ENCODE measurements at regions not wholly inside any gene's neighbourhood (a gene's known extent, or its start where the extent isn't known, plus 50 kb on each side); places are given as distances from the start of the nearest gene placed in this dataset.

GRCh38 chr10:105727131-105727530, 1086.0 kb downstream of the SORCS3 start:
- H2AFZ ChIP-seq (ENCODE audit: low read length, unreplicated experiment) = no peak overlapping the region
- H3K4me3 ChIP-seq (ENCODE audit: low read depth, low read length) = no peak overlapping the region

DNA sequence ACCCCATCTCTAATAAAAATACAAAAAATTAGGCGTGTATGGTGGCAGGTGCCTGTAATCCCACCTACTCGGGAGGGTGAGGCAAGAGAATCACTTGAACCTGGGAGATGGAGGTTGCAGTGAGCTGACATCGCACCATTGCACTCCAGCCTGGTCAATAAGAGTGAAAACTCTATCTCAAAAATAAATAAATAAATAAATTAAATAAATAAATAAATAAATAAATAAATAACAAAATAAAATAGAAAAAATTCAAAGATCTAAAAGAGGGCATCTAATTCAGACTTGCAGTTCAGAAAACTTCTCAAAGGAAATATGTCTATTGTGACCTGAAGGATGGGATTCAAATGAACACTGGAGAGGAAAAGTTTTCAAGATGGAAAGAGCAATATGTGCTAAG, 1085.1 kb downstream of the SORCS3 start:
- Histone ChIP-seq H3K27ac (ENCODE audit: low read depth, low read length) (no peak overlapping the region), H3K79me2 (ENCODE audit: control insufficient read depth, insufficient read depth, low read length, unreplicated experiment) (no peaks in the 10 kb centered on the region), H3K36me3 (ENCODE audit: insufficient read depth, low read length) (no peaks in the 10 kb centered on the region), H3K4me3 (ENCODE audit: low read depth, low read length) (no peak overlapping the region), H3K4me1 (ENCODE audit: control insufficient read depth, insufficient read depth, low read length, unreplicated experiment) (no peaks in the 10 kb centered on the region), H2AFZ (ENCODE audit: low read length, unreplicated experiment) (no peak overlapping the region), H3K27me3 (ENCODE audit: insufficient read depth, low read length) (no peaks in the 10 kb centered on the region)

More at GRCh38 chr10:105727131-105727530, 1086.0 kb downstream of the SORCS3 start:
- no peaks in the 10 kb centered on the region for H3K27me3 ChIP-seq (ENCODE audit: insufficient read depth, low read length)
- no peaks in the 10 kb centered on the region for H3K4me1 ChIP-seq (ENCODE audit: control insufficient read depth, insufficient read depth, low read length, unreplicated experiment)
- H3K79me2 ChIP-seq (ENCODE audit: control insufficient read depth, insufficient read depth, low read length, unreplicated experiment) = no peaks in the 10 kb centered on the region
- H3K27ac ChIP-seq (ENCODE audit: low read depth, low read length) = no peak overlapping the region
- no peaks in the 10 kb centered on the region for H3K36me3 ChIP-seq (ENCODE audit: insufficient read depth, low read length)

DNA sequence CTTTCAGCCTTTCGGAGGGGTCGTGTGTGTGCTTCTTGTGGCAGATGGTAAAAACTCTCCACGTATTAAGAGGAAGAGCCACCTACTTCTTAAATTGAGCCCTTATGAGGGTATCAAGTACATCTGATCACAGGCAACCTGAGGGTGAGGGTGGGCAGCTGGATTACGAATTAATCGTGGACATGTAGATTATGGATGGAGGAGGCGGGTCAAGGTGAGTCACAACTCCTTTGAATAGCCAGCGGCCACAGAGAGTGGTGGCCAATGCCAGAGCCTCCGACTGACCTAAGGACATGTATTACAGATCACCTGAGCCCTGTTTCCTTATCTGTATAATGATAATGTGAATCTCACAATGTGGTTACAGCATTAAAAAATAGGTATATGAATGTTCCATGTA, 1083.9 kb downstream of the SORCS3 start:
- Histone ChIP-seq H2AFZ (ENCODE audit: low read length, unreplicated experiment) (no peak overlapping the region), H3K79me2 (ENCODE audit: control insufficient read depth, insufficient read depth, low read length, unreplicated experiment) (no peaks in the 10 kb centered on the region), H3K4me1 (ENCODE audit: control insufficient read depth, insufficient read depth, low read length, unreplicated experiment) (no peaks in the 10 kb centered on the region), H3K27me3 (ENCODE audit: insufficient read depth, low read length) (no peaks in the 10 kb centered on the region), H3K4me3 (ENCODE audit: low read depth, low read length) (no peak overlapping the region), H3K36me3 (ENCODE audit: insufficient read depth, low read length) (no peaks in the 10 kb centered on the region), H3K27ac (ENCODE audit: low read depth, low read length) (no peak overlapping the region)

- no peaks in the 10 kb centered on the region for H3K4me1 ChIP-seq (ENCODE audit: control insufficient read depth, insufficient read depth, low read length, unreplicated experiment)
- no peaks in the 10 kb centered on the region for H3K79me2 ChIP-seq (ENCODE audit: control insufficient read depth, insufficient read depth, low read length, unreplicated experiment)
- H3K4me3 ChIP-seq (ENCODE audit: low read depth, low read length) = no peak overlapping the region
- no peak overlapping the region for H3K27ac ChIP-seq (ENCODE audit: low read depth, low read length)
- H2AFZ ChIP-seq (ENCODE audit: low read length, unreplicated experiment) = no peak overlapping the region
- no peaks in the 10 kb centered on the region for H3K36me3 ChIP-seq (ENCODE audit: insufficient read depth, low read length)
- H3K27me3 ChIP-seq (ENCODE audit: insufficient read depth, low read length) = no peaks in the 10 kb centered on the region
These were observed 1077.3 kb downstream of the SORCS3 start for GRCh38 chr10:105718207-105718995.

- Histone ChIP-seq H3K4me3 (ENCODE audit: low read depth, low read length) (no peak overlapping the region), H3K79me2 (ENCODE audit: control insufficient read depth, insufficient read depth, low read length, unreplicated experiment) (no peaks in the 10 kb centered on the region), H3K27ac (ENCODE audit: low read depth, low read length) (no peak overlapping the region), H3K36me3 (ENCODE audit: insufficient read depth, low read length) (no peaks in the 10 kb centered on the region), H3K4me1 (ENCODE audit: control insufficient read depth, insufficient read depth, low read length, unreplicated experiment) (no peaks in the 10 kb centered on the region), H3K27me3 (ENCODE audit: insufficient read depth, low read length) (no peaks in the 10 kb centered on the region), H2AFZ (ENCODE audit: low read length, unreplicated experiment) (no peak overlapping the region)
These were observed 1073.6 kb downstream of the SORCS3 start for GRCh38 chr10:105714728-105715127.

DNA sequence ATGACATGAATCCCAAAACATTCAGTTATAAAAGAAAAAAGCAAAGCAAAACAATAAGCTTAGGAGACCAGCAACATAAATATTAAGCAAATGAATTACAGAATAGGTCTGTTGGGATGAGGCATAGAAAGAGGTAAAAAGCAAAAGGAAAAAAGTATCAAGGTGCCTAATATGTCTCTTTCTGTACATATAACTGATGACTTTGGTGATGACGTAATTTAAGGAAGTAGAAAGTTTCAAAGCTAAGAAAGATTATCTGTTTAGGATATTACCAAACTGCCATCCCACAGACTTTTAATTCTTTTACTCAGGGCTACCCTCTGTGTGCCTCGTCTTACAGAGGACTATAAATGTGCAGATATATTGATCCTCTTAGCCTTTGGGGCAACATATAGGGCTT, 1066.5 kb downstream of the SORCS3 start:
- no peaks in the 10 kb centered on the region for H3K36me3 ChIP-seq (ENCODE audit: insufficient read depth, low read length)

DNA sequence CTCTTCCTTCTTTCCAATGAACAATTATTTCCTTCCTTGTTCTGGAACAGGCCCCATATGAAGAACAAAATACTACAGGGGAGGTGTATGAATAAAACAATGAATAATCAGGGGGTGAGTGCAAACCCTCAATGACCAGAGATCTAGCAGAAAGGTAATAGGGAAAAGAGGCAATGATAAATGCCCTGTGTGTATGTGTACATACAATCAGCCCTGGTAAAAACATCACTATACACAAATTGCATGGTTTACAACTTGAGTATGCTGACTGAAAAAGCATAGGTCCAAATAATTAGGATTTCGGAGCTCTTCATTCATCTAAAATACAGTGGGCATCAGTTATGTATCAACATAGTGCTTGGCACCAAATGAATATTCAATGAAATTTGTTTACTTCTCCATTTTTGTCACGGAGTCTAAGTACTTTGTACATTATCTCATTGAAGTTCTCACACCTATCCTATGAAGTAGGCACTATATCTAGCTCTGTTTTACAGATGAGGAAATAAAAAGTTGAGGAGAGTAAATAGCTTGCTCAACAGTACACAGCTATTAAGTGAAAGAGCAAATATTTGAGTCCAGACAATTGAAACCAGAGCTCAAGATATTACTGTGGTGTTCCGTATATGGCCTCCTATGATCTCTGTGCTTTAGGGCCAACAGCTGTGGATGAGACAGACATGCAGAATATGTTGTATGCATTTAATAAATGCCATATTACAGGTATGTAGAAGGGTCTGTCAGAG, 1065.4 kb downstream of the SORCS3 start:
- Histone ChIP-seq H3K79me2 (ENCODE audit: control insufficient read depth, insufficient read depth, low read length, unreplicated experiment) (no peaks in the 10 kb centered on the region), H2AFZ (ENCODE audit: low read length, unreplicated experiment) (no peak overlapping the region), H3K27ac (ENCODE audit: low read depth, low read length) (no peak overlapping the region), H3K27me3 (ENCODE audit: insufficient read depth, low read length) (no peaks in the 10 kb centered on the region), H3K4me3 (ENCODE audit: low read depth, low read length) (no peak overlapping the region), H3K4me1 (ENCODE audit: control insufficient read depth, insufficient read depth, low read length, unreplicated experiment) (no peaks in the 10 kb centered on the region), H3K36me3 (ENCODE audit: insufficient read depth, low read length) (no peaks in the 10 kb centered on the region)

More for the DNA sequence above, 1066.5 kb downstream of the SORCS3 start:
- Histone ChIP-seq H3K27me3 (ENCODE audit: insufficient read depth, low read length) (no peaks in the 10 kb centered on the region), H3K79me2 (ENCODE audit: control insufficient read depth, insufficient read depth, low read length, unreplicated experiment) (no peaks in the 10 kb centered on the region), H3K4me3 (ENCODE audit: low read depth, low read length) (no peak overlapping the region), H3K27ac (ENCODE audit: low read depth, low read length) (no peak overlapping the region), H2AFZ (ENCODE audit: low read length, unreplicated experiment) (no peak overlapping the region), H3K4me1 (ENCODE audit: control insufficient read depth, insufficient read depth, low read length, unreplicated experiment) (no peaks in the 10 kb centered on the region)

GRCh38 chr10:105702211-105702610, 1061.1 kb downstream of the SORCS3 start:
- no peaks in the 10 kb centered on the region for H3K79me2 ChIP-seq (ENCODE audit: control insufficient read depth, insufficient read depth, low read length, unreplicated experiment)
- no peaks in the 10 kb centered on the region for H3K36me3 ChIP-seq (ENCODE audit: insufficient read depth, low read length)
- H3K4me1 ChIP-seq (ENCODE audit: control insufficient read depth, insufficient read depth, low read length, unreplicated experiment) = no peaks in the 10 kb centered on the region
- H2AFZ ChIP-seq (ENCODE audit: low read length, unreplicated experiment) = no peak overlapping the region
- H3K4me3 ChIP-seq (ENCODE audit: low read depth, low read length) = no peak overlapping the region
- no peaks in the 10 kb centered on the region for H3K27me3 ChIP-seq (ENCODE audit: insufficient read depth, low read length)
- no peak overlapping the region for H3K27ac ChIP-seq (ENCODE audit: low read depth, low read length)

DNA sequence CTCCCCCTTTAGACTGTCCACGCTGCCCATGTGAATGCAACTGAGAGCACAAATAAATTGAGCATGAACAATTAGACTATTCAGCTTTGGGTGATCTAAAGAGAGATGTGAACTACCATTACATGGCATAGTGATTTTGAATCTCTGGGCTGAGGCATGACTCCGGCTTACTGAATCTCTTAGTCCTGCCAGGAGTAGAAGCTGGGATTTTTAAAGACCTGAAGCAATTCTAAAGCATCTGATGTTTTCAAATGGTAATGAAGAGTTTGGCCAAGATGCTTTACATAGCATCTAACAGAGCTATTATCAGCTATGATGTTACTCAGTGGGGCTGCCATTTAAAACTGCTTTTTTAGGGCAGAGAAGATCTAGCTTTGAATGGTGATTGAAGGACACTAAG, 1059.1 kb downstream of the SORCS3 start:
- Histone ChIP-seq H3K79me2 (ENCODE audit: control insufficient read depth, insufficient read depth, low read length, unreplicated experiment) (no peaks in the 10 kb centered on the region), H3K27me3 (ENCODE audit: insufficient read depth, low read length) (no peaks in the 10 kb centered on the region), H3K27ac (ENCODE audit: low read depth, low read length) (no peak overlapping the region), H3K4me1 (ENCODE audit: control insufficient read depth, insufficient read depth, low read length, unreplicated experiment) (no peaks in the 10 kb centered on the region), H3K36me3 (ENCODE audit: insufficient read depth, low read length) (no peaks in the 10 kb centered on the region), H2AFZ (ENCODE audit: low read length, unreplicated experiment) (no peak overlapping the region), H3K4me3 (ENCODE audit: low read depth, low read length) (no peak overlapping the region)

- no peaks in the 10 kb centered on the region for H3K4me1 ChIP-seq (ENCODE audit: control insufficient read depth, insufficient read depth, low read length, unreplicated experiment)
- H3K27me3 ChIP-seq (ENCODE audit: insufficient read depth, low read length) = no peaks in the 10 kb centered on the region
These were observed 1058.4 kb downstream of the SORCS3 start for GRCh38 chr10:105699504-105699903.

DNA sequence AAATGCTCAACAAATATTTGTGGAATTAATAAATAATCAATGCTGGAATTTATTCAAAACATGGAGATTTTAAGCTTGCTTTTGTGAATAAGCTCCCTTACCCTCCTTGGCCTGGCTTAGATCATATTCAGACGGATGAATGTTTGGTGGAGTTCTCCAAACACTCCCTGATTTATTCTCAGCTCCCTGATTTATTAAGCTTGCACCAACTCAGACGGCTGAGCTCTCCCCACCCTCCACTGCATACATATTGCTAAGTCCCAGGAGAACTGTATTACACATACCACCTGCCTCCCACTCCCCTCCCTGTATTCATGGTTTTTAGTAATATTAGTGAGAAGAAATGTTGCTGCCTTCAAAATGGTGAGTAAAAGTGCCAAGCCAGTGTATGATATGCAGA, 1057.5 kb downstream of the SORCS3 start:
- Histone ChIP-seq H3K27ac (ENCODE audit: low read depth, low read length) (no peak overlapping the region), H3K36me3 (ENCODE audit: insufficient read depth, low read length) (no peaks in the 10 kb centered on the region)

More at GRCh38 chr10:105699504-105699903, 1058.4 kb downstream of the SORCS3 start:
- Histone ChIP-seq H3K4me3 (ENCODE audit: low read depth, low read length) (no peak overlapping the region), H2AFZ (ENCODE audit: low read length, unreplicated experiment) (no peak overlapping the region), H3K79me2 (ENCODE audit: control insufficient read depth, insufficient read depth, low read length, unreplicated experiment) (no peaks in the 10 kb centered on the region), H3K36me3 (ENCODE audit: insufficient read depth, low read length) (no peaks in the 10 kb centered on the region), H3K27ac (ENCODE audit: low read depth, low read length) (no peak overlapping the region)

More for the DNA sequence above, 1057.5 kb downstream of the SORCS3 start:
- Histone ChIP-seq H3K79me2 (ENCODE audit: control insufficient read depth, insufficient read depth, low read length, unreplicated experiment) (no peaks in the 10 kb centered on the region), H3K27me3 (ENCODE audit: insufficient read depth, low read length) (no peaks in the 10 kb centered on the region), H3K4me1 (ENCODE audit: control insufficient read depth, insufficient read depth, low read length, unreplicated experiment) (no peaks in the 10 kb centered on the region), H3K4me3 (ENCODE audit: low read depth, low read length) (no peak overlapping the region), H2AFZ (ENCODE audit: low read length, unreplicated experiment) (no peak overlapping the region)

All from ACC112 (cell line).